ENCODE measurements at regions not wholly inside any gene's neighbourhood (a gene's known extent, or its start where the extent isn't known, plus 50 kb on each side); places are given as distances from the start of the nearest gene placed in this dataset.

- no peak for DNase-seq (ENCODE audit: low read depth)
Measured at GRCh38 chr12:127268213-127268612, 998.8 kb upstream of the TMEM132C start.

DNA sequence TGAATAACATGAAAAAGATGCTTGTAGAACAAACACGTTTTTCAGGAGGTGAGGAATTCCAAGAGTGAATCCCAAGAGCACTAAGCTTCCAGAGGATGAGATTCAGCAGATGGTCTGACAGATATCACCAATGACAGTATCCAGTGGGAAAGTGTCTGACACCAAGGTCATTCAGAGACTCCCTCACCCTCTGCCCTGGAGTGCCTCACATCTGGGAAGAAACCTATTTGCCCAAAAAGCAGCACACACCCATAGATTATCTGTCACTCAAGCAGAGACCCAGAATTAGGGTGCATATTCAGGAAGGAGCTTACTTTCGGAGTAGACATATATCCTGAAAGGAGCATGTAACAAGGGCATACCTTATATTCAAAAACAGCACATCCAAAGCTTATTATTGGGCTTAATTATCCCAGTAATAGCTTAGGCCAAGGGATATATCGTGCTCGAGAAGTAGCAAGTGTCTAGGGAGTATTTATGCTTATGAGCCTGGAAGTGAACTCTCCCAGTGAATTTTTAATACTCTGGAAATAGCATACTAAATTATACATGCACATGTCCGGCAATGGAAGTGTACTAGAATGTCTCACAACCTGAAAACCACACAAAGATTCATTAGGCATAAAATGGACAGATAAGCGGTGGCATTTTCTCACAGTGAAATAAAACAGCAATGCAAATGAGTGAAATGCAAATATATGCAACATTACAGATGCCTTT, 998.1 kb upstream of the TMEM132C start:
- DNase-seq (ENCODE audit: low read depth) = no peak

GRCh38 chr12:127270193-127270592, 996.8 kb upstream of the TMEM132C start:
- peak; percentile 69 for DNase-seq (ENCODE audit: low read depth)

DNA sequence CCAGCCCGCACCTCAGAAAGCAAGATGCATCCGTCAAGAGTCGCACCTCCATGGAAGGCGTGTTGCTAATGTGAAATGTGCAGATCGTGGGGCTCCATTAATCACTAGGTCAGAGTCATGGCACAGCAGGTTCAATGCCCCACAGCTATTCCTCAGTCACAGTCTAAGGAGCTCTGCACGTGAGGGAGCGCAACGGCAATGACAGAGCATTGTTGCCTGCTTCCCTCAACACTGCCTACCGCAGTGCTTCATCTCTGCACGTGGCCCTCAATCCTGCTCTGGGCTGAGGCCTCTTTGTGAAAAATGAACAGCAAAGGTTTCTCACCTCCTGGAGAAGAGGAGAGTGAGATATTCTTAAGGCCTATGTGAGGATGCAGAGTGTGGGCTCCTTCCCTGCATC, 995.2 kb upstream of the TMEM132C start:
- DNase-seq (ENCODE audit: low read depth) = no peak

DNA sequence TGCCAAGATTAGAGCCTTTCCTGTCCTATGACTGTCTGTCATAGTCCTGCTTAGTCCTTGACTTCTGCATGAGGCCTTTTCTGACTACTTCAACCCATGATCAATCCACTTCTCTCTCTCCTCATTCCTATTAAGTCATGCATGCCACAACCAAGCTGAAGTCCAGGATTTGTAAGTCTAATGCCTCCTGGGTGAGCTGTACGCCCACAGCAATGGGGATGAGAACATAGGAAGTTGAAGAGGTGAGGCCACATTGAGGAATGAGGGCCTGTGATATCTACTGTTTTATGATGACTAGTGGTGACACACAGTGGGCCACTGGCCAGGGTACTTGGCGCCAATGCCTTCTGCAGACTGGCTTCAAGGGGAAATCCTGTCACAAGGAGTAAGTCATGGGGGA, 994.1 kb upstream of the TMEM132C start:
- DNase-seq (ENCODE audit: low read depth) = peak; percentile 72

- DNase-seq (ENCODE audit: low read depth) = no peak
Measured at GRCh38 chr12:127273626-127274025, 993.3 kb upstream of the TMEM132C start.

DNA sequence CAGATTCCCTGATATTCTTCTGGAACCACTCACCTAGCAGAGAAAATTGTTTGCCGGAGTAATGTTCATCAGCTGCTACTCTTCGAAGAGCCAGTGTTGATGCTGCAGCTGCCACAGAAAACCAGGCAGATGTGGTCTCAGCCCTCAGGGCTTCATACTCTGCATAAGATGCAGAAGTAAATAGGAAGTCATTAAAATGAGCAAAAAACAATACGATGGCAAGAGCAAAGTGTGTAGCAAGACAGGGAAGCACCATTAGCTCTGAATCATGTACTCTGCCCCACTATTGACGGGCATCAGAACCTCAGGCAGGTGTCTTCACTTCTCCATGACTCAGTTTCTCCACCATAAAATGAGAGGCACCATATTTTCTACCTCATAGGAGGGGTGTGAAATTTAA, 991.6 kb upstream of the TMEM132C start:
- DNase-seq (ENCODE audit: low read depth) = no peak

DNA sequence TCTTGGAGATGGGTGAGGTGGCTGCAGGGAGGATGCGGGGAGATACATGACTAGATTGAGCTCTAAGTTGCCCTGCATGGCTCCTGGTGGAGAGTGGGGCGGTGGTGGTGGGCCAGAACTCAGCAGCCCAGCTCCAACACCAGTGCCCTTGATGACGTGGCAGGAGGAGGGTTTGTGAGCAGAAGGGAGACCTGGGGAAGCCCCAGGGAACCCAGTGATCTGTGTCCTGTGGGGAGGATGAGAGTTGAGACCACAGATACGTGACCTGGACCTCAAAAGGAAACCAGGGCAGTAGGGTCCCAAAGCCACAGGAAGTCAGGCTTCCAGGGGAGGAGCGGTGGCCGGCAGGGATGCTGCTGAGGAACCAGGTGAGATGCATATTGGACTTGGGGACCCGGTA, 989.1 kb upstream of the TMEM132C start:
- no peak for DNase-seq (ENCODE audit: low read depth)

DNA sequence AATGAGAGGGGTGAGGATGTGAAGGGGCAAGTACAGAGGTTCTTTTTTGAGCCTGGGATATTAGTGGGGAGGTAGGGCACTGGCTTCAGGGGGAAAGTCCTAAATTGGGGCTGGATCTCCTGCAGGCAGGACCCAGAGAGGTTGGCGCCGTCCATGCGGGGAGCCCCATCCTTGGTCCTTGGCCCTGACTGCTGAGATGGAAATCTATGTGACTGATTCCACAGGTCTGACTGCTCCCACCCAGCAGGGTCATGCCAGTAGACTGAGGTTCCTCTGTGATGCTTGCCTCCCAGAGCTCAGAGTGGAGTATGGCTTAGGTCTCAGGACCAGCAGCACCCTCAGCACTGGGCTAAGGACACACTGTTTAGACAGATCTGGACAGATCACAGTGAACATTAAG, 988.6 kb upstream of the TMEM132C start:
- no peak for DNase-seq (ENCODE audit: low read depth)

DNA sequence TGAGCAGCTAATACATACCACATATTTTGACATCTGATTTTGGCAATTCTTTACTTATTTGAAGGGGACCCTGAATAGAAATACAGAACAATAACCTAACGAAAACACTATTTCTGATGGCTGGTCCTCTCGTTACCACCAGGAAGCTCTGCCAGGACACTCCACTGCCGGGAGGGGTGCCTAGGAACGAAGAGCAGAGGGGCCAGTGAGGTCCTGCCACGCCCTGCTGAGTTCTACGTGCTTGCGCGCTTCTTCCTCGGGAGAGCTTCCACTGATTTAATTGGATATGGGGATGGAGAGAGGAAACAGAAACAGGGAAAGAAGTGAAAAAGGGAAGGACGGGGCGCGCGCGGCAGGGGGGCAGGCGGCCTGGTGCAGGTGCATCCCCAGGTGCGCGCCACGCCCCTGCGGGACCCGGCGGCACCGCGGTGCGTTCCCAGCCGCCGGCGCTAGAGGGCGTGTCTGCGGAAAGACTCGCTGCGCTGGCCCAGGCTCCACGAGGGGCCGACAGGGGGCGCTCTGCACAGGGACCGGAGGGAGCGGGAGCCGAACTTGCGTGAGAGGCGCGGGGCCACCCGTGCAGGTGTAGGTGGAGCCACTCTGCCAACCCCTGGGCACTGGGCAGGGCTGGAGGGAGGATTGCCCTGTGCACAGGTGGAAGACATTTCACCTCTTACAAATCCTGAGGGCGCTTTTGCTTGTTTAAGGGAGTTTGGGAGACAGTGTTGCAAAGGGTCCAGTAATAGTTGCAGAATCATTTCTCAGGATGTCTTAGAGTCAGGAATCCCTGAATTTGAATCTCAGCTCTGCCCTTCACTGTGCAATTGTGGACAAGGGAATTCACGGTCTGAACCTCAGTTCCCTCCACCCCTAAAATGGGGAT, 986.3 kb upstream of the TMEM132C start:
- no peak for DNase-seq (ENCODE audit: low read depth)

- no peak for DNase-seq (ENCODE audit: low read depth)
Measured at GRCh38 chr12:127282786-127283565, 984.0 kb upstream of the TMEM132C start.

GRCh38 chr12:127284021-127284420, 982.9 kb upstream of the TMEM132C start:
- peak; percentile 43 for DNase-seq (ENCODE audit: low read depth)

DNA sequence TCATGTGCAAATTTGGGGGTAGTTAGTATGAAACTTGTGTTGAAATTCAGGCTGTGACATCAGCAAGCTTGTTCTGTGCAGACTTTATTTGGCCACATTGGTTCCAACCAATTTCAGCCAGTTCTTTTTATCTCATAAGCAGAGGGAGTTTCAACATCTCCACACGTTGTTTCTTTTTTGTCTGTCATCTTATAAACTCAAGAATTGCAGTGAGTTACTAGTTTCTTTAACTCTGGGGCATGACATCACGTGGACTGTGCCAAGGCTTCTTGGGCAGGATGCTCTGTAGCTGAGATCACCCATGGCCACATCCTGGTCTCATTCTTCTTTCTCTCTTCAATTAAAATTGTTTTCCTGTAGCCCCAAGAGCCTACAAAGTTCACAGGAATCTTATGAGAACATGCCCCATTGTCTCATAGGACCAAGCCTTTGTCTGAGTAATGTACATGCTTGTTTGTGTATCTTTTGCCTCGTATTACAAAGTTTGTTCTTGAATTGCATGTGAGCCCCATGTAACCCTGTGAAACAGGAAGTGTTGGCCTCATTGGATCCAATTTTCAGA, 982.0 kb upstream of the TMEM132C start:
- DNase-seq (ENCODE audit: low read depth) = peak; percentile 51

GRCh38 chr12:127286281-127286680, 980.7 kb upstream of the TMEM132C start:
- DNase-seq (ENCODE audit: low read depth) = no peak

DNA sequence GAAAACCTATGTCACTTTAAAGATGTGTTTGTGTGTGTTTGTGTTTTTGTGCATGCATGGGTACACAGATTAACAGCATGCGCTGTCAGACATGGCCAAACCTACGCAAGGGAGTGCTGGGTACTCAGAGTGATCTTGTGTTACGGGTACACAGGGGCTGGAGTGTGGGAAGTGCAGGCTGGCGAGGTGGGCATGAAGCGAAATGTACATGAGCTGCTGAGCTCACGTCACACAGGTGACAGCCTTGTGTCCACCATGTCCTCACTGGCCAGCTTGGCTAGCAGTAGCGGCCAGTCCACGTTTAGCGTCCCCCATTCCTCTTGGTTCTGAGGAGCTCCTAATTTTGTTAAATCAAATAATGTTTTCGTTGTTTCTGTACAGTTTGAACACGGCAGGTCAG, 979.7 kb upstream of the TMEM132C start:
- no peak for DNase-seq (ENCODE audit: low read depth)

- DNase-seq (ENCODE audit: low read depth) = no peak
Measured at GRCh38 chr12:127290251-127290650, 976.7 kb upstream of the TMEM132C start.

GRCh38 chr12:127292736-127293135, 974.2 kb upstream of the TMEM132C start:
- DNase-seq (ENCODE audit: low read depth) = no peak

GRCh38 chr12:127293507-127294310, 973.3 kb upstream of the TMEM132C start:
- DNase-seq (ENCODE audit: low read depth) = peak; percentile 37

GRCh38 chr12:127294651-127295210, 972.2 kb upstream of the TMEM132C start:
- DNase-seq (ENCODE audit: low read depth) = no peak

DNA sequence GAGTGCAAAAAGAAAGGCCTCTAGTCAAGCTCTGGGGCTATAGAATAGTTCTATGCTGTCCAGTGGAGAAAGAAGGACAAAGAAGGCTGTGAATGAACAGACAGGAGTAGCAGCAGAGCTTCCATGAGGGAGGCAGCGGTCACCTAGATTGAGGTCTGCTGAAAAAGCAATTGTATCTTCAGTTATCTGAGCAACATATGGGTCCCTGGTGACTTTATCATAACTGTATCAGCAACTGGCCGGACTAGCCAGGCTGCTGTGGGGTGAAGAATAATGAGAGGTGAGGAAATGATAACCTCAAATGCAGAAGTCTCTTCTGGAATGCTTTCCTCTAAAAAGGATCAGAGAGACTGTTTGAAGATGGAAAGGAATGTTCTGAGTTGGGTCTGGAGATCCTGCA, 971.3 kb upstream of the TMEM132C start:
- no peak for DNase-seq (ENCODE audit: low read depth)

- no peak for DNase-seq (ENCODE audit: low read depth)
Measured at GRCh38 chr12:127296591-127296990, 970.4 kb upstream of the TMEM132C start.
